ENCODE measurements at regions not wholly inside any gene's neighbourhood (a gene's known extent, or its start where the extent isn't known, plus 50 kb on each side); places are given as distances from the start of the nearest gene placed in this dataset.

- TF ChIP-seq POLR2A (IDR thresholded peaks at IDR 0.05; ENCODE audit: low read length) (no peak), GATA1 (IDR thresholded peaks at IDR 0.05; ENCODE audit: low read depth, low read length) (no peak)
These were observed 948.7 kb downstream of the TSN start for GRCh38 chr2:122704109-122704563.
